ENCODE measurements at regions not wholly inside any gene's neighbourhood (a gene's known extent, or its start where the extent isn't known, plus 50 kb on each side); places are given as distances from the start of the nearest gene placed in this dataset.

GRCh38 chr21:35265170-35265877 lies 216.2 kb upstream of the RUNX1 start:
- no peaks in the 10 kb centered on the region for H3K9me3 ChIP-seq
- H3K27ac ChIP-seq, result no peak overlapping the region
- no peak for DNase-seq
- TF ChIP-seq CTCF (IDR thresholded peaks at IDR 0.05) (no peak), POLR2A (IDR thresholded peaks at IDR 0.05) (no peak)
- no peaks in the 10 kb centered on the region for H3K4me1 ChIP-seq
- no peak overlapping the region for H3K4me3 ChIP-seq
- H3K36me3 ChIP-seq, result no peaks in the 10 kb centered on the region
- H3K27me3 ChIP-seq, result no peaks in the 10 kb centered on the region

- Histone ChIP-seq H3K9me3 (no peaks in the 10 kb centered on the region), H3K27me3 (no peaks in the 10 kb centered on the region), H3K27ac (no peak overlapping the region), H3K4me3 (no peak overlapping the region), H3K4me1 (no peaks in the 10 kb centered on the region), H3K36me3 (no peaks in the 10 kb centered on the region)
- TF ChIP-seq POLR2A (IDR thresholded peaks at IDR 0.05) (no peak), CTCF (IDR thresholded peaks at IDR 0.05) (no peak)
- DNase-seq, result no peak
These were observed 210.4 kb upstream of the RUNX1 start for GRCh38 chr21:35259457-35259856.

GRCh38 chr21:35258521-35258920 lies 209.4 kb upstream of the RUNX1 start:
- Histone ChIP-seq H3K27ac (no peak overlapping the region), H3K4me3 (no peak overlapping the region), H3K36me3 (no peaks in the 10 kb centered on the region), H3K27me3 (no peaks in the 10 kb centered on the region), H3K9me3 (no peaks in the 10 kb centered on the region), H3K4me1 (no peaks in the 10 kb centered on the region)
- TF ChIP-seq CTCF (IDR thresholded peaks at IDR 0.05) (no peak), POLR2A (IDR thresholded peaks at IDR 0.05) (no peak)
- no peak for DNase-seq

GRCh38 chr21:35257413-35257812 lies 208.3 kb upstream of the RUNX1 start:
- DNase-seq, result peak in 1 of 3 donors; percentile 61
- no peak overlapping the region for H3K4me3 ChIP-seq
- no peaks in the 10 kb centered on the region for H3K9me3 ChIP-seq
- H3K36me3 ChIP-seq, result no peaks in the 10 kb centered on the region
- no peaks in the 10 kb centered on the region for H3K27me3 ChIP-seq
- peak overlapping the region in 1 of 4 donors; percentile 55 for H3K27ac ChIP-seq
- TF ChIP-seq CTCF (IDR thresholded peaks at IDR 0.05), result no peak
- no peak for TF ChIP-seq POLR2A (IDR thresholded peaks at IDR 0.05)
- no peaks in the 10 kb centered on the region for H3K4me1 ChIP-seq

- TF ChIP-seq POLR2A (IDR thresholded peaks at IDR 0.05), result no peak
- no peak for TF ChIP-seq CTCF (IDR thresholded peaks at IDR 0.05)
- Histone ChIP-seq H3K36me3 (no peaks in the 10 kb centered on the region), H3K4me1 (no peaks in the 10 kb centered on the region), H3K9me3 (no peaks in the 10 kb centered on the region), H3K4me3 (peak overlapping the region in 1 of 4 donors; percentile 34), H3K27ac (peak overlapping the region in 3 of 4 donors; percentile 3 to 63 (median 55)), H3K27me3 (no peaks in the 10 kb centered on the region)
- DNase-seq, result peak; percentile 21 to 83 (median 63)
These were observed 207.4 kb upstream of the RUNX1 start for GRCh38 chr21:35256468-35256988.
